Heart right ventricle (tissue), 16 donors: ENCODE measurements at regions not wholly inside any gene's neighbourhood (a gene's known extent, or its start where the extent isn't known, plus 50 kb on each side); places are given as distances from the start of the nearest gene placed in this dataset.

ENCODE experiments used
- ATAC-seq, 8 donors: fragments of 200-7000 bp; cut with Tn5 transposase; one replicate each; pipeline ENCODE4 v1.9.1; 2020; ENCODE audit warnings: mild to moderate bottlenecking in 8 of 8, moderate library complexity in 8 of 8, moderate number of reproducible peaks in 1 of 8
- DNase-seq, 2 donors: peaks; one replicate each; pipeline ENCODE4 v3.0.0-alpha.2; 2020
- H3K27ac ChIP-seq, 10 donors: fragments of 200-600 bp; sonication (generic) in 2 of 10; one replicate each; pipeline versions ENCODE4 v1.5.0 to v1.8.0; 2020 to 2022; ENCODE audit warnings: mild to moderate bottlenecking in 3 of 10
- H3K27me3 ChIP-seq, 7 donors: fragments of 200-600 bp; one replicate each; pipeline ENCODE4 v1.8.0; 2021 to 2022; ENCODE audit warnings: mild to moderate bottlenecking in 2 of 7
- H3K36me3 ChIP-seq, 9 donors: fragments of 200-600 bp; sonication (generic) in 1 of 9; one replicate each; pipeline versions ENCODE4 v1.5.0 to v1.8.0; 2020 to 2022; ENCODE audit warnings: mild to moderate bottlenecking in 2 of 9
- H3K4me1 ChIP-seq, 9 donors: fragments of 200-600 bp; sonication (generic) in 1 of 9; one replicate each; pipeline versions ENCODE4 v1.5.0 to v1.8.0; 2020 to 2022; ENCODE audit warnings: mild to moderate bottlenecking in 4 of 9
- H3K4me3 ChIP-seq, 10 donors: fragments of 200-600 bp; sonication (generic) in 2 of 10; one replicate each; pipeline versions ENCODE4 v1.5.0 to v1.8.0; 2020 to 2022; ENCODE audit warnings: mild to moderate bottlenecking in 7 of 10, moderate library complexity in 2 of 10
- H3K9me3 ChIP-seq, 11 donors: fragments of 200-600 bp in 10 of 11; sonication (generic) in 2 of 11; one replicate each; pipeline versions ENCODE4 v1.5.0 to v1.8.0; 2013 to 2022; ENCODE audit warnings: mild to moderate bottlenecking in 2 of 11, control low read depth in 1 of 11, moderate library complexity in 1 of 11
- CTCF ChIP-seq, 9 donors: fragments of 200-600 bp; sonication (generic) in 2 of 9; IDR thresholded peaks; one replicate each; pipeline versions ENCODE4 v1.5.0 to v1.8.0; 2021 to 2022; ENCODE audit warnings: antibody characterized with exemption in 9 of 9, mild to moderate bottlenecking in 5 of 9, moderate library complexity in 1 of 9
- WGBS, 2 donors: extraction: QIAGEN DNeasy Blood & Tissue Kit; methylation state at CpG; one replicate each; pipeline ENCODE4 v1.1.7; 2013; ENCODE audit warnings: inconsistent platforms in 1 of 2; 5-methylcytosine and 5-hydroxymethylcytosine counted together
- intact Hi-C, 10 donors: fragments of 100-400 bp; cut with DNase I; formaldehyde crosslinking; loops; one replicate each; pipeline versions ENCODE4 v1.11.1 to v1.14.2; 2022
- donor health status: Arrhythmogenic right ventricular cardiomyopathy.
- donor health status: ischemic (EF 13 %, LVEDD 7.1; RV severe dilation, severe dysfunction).
- donor health status: healthy with polysubstance abuse.
- donor health status: DM: no; HTN: yes; CAD: no.
- donor health status: DM: no; HTN: no; CAD: no.
- donor health status: ischemic (EF 25% LVEDD 6.9; RV normal size, moderate dysfunction).
- donor health status: ischemic (EF 25% LVEDD 5.7; RV mildly dilated, moderate dysfunction).
- donor health status: healthy.
- donor health status: DM: yes; HTN: yes; CAD: no.
- donor health status: Ischemic cardiomyopathy.
- donor health status: ischemic (EF 35%, LVEDD 5.7; RV mildly dilated, moderate dysfunction).
- donor health status: nonischemic (EF 11% LVEDD 7.7; RV severe dilation, severe dysfunction).
- donor health status: DM: yes; HTN: yes; CAD: no.
- donor health status: PGD.
- donor health status: ischemic (EF 29% LVEDD 5.4; RV normal size, mild dysfunction).
- donor health status: nonischemic (EF 23%, LVEDD 6.1; RV moderate dilation, normal function).

DNA sequence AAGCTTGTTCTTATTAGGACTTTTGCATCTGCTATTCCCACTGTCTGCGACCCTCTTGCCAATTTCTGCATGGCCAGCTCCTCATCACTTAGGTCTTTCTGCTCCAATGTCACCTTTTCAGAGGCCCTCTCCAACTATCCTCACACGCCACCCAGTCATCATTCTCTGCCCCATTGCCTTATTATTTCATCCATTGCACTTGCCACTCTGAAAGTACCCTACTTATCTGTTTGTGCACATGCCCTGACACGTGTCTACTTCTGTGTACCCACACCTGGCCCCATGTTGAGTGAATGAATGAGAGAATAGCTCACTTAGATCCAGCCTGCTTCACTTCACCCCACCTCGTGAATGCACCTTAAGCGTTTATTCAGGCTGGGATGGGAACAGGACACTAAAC, 218.7 kb upstream of the TBX3 start:
- WGBS, 2 donors: 88 to 91% methylated on average over 5 of the region's 5 CpGs
- Histone ChIP-seq H3K9me3 (peaks cover 0 to 13% (median 0%) of the 10 kb centered on the region in 11 donors), H3K4me1 (no peaks in the 10 kb centered on the region), H3K36me3 (no peaks in the 10 kb centered on the region), H3K27ac (no peak overlapping the region), H3K27me3 (peaks cover 0 to 19% (median 0%) of the 10 kb centered on the region in 7 donors), H3K4me3 (no peak overlapping the region)
- no peak for DNase-seq
- no peak for TF ChIP-seq CTCF (IDR thresholded peaks at IDR 0.05)
- ATAC-seq: no peak
- intact Hi-C loops: no loop called here

DNA sequence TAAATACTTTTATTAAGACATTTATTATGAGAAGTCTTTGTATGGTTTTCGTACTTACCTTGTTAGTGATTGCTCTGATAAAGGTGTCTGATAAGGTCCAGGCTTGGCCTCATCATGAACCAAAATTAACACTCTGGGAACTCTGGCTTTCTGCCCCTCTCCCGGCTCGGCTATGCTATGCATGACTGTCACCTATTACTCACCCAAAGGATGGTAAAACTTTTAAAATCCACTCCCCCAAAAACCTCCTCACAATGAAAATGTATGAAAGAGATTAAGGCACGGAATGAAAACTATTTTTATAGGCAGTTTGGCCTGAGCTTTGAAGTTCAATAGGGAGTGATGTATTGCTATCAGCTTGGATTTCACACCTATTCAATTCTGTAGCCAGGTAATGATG, 217.3 kb upstream of the TBX3 start:
- intact Hi-C loops: no loop called here
- Histone ChIP-seq H3K4me3 (no peak overlapping the region), H3K4me1 (no peaks in the 10 kb centered on the region), H3K27ac (no peak overlapping the region), H3K27me3 (peaks cover 0 to 16% (median 0%) of the 10 kb centered on the region in 7 donors), H3K9me3 (peaks cover 0 to 5% (median 0%) of the 10 kb centered on the region in 11 donors), H3K36me3 (no peaks in the 10 kb centered on the region)
- no peak for TF ChIP-seq CTCF (IDR thresholded peaks at IDR 0.05)
- ATAC-seq (no peak), DNase-seq (no peak)
- WGBS, 2 donors: 62 to 78% methylated on average over 4 of the region's 4 CpGs

DNA sequence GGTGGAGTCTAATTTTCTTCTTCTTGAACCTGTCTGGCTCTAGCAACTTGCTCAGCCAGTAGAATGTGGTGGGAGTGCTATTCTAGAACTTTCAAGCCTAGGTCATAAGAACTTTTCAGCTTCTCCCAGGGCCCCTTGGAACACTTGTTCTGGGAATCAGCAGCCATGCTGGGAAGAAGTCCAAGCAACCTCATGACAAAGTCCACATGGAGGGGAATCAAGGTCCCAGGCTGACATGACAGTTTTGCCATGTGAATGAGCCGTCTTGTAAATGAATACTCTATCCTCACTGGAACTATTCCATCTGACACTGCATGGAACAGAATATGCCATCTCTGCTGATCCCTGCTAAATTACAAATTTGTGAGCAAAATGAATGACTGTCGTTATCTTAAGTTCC, 214.2 kb upstream of the TBX3 start:
- Histone ChIP-seq H3K9me3 (no peaks in the 10 kb centered on the region), H3K36me3 (no peaks in the 10 kb centered on the region), H3K27ac (no peak overlapping the region), H3K4me3 (no peak overlapping the region), H3K4me1 (no peaks in the 10 kb centered on the region), H3K27me3 (peaks cover 0 to 14% (median 0%) of the 10 kb centered on the region in 7 donors)
- intact Hi-C loops: no loop called here
- TF ChIP-seq CTCF (IDR thresholded peaks at IDR 0.05): no peak
- WGBS, 2 donors: 71 to 77% methylated on average over 2 of the region's 2 CpGs
- DNase-seq (no peak), ATAC-seq (no peak)

GRCh38 chr12:114895827-114896226, 211.9 kb upstream of the TBX3 start:
- WGBS, 2 donors: 70 to 72% methylated on average over 5 of the region's 5 CpGs

More at GRCh38 chr12:114895827-114896226, 211.9 kb upstream of the TBX3 start:
- DNase-seq: no peak
- Histone ChIP-seq H3K4me1 (no peaks in the 10 kb centered on the region), H3K36me3 (no peaks in the 10 kb centered on the region), H3K27me3 (peaks cover 0 to 22% (median 0%) of the 10 kb centered on the region in 7 donors), H3K9me3 (no peaks in the 10 kb centered on the region), H3K27ac (no peak overlapping the region), H3K4me3 (no peak overlapping the region)
- ATAC-seq: no peak
- intact Hi-C loops: no loop called here
- no peak for TF ChIP-seq CTCF (IDR thresholded peaks at IDR 0.05)
